NCI-H1105 treated with DMSO at 0.1 percent for 48 hours (cell line): ENCODE measurements at regions not wholly inside any gene's neighbourhood (a gene's known extent, or its start where the extent isn't known, plus 50 kb on each side); places are given as distances from the start of the nearest gene placed in this dataset.
"Not testable (repeated sequence)": the region's sequence is repeated elsewhere in the genome, so short reads cannot be mapped to it uniquely, and the experiment has no call there.

Source experiments
- DNase-seq: peaks from one replicate; lab custom pipeline; 2025; lab: John Stamatoyannopoulos, UW

DNA sequence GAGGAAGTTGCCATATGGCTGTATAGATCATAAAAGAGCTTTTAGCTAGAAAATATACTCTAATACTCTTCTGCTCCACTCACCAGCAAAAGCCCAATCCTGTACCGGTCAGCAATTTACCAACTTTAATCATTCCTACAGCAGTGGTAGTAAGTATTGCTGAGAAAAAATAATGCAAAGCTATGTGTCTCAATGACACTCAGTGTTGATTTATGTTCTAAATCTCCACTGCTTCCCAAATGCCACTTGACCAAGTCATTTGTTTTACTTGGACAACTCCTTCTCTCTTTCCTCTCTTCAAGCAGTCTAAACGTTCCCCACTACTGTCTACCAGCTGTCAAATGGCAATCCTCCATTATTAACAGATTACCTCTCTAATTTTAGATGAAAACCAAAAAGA is 201.8 kb upstream of the GK2 start:
- no peak for DNase-seq

- no peak for DNase-seq
Observed at GRCh38 chr4:79607979-79608378, 200.0 kb upstream of the GK2 start.

DNA sequence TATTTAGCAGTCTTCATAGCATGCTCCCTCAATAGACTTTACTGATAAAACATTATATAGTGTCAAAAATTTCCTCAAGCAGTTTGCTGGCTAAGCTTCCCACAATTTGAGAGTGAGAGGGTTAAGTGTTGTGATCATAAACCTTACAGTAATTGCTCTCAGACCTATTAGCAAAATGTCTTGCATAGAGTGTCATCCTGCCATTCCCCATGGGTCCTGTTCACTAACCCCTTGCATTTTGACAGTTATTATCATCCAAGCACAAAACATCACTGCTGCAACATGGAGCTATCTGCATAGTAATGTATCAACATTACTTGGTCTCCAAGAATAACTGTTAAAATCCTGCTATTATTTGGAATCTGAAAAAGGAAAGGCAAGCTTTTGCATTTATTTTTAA is 196.1 kb upstream of the GK2 start:
- DNase-seq: no peak

- no peak for DNase-seq
Observed at GRCh38 chr4:79603681-79604080, 195.7 kb upstream of the GK2 start.

- DNase-seq: no peak
Observed at GRCh38 chr4:79599691-79600090, 191.7 kb upstream of the GK2 start.

DNA sequence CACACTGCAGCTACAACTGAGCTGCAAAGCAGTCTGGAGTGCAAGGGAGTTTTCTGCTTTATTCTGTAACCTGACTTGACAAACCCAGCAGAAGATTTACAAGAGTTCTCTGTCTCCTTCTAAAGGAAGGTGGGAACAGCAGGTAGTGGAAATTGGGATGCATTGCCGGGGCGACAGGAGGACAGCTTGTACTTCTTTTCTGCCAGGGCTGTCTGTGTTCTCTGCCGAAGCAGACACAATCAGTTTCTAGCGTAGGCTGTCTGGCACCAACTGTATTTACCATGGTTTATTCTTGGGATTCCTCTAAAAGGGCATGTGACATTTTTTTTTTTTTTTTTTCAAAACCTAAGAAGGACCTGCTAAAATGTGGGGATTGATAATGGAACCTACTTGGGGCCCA is 190.8 kb upstream of the GK2 start:
- no peak for DNase-seq

DNA sequence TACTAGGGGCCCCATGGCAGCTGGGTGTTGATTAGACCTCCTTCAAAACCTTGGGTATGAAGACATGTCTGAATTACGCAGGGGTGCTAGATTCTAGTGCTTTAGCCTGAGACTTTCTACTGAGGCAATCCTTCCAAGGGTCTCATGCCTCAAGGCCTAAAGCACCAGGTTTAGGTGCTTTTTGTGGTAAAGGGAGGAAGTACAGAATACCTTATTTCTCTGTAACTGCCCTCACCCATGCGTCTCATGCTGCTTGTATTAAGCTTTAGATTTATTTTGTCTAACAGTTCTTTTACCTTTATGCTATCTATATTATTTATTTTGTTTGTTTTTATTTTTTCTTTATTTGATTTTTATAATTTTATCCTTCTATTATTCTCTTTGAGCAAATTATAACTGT is 190.2 kb upstream of the GK2 start:
- no peak for DNase-seq

DNA sequence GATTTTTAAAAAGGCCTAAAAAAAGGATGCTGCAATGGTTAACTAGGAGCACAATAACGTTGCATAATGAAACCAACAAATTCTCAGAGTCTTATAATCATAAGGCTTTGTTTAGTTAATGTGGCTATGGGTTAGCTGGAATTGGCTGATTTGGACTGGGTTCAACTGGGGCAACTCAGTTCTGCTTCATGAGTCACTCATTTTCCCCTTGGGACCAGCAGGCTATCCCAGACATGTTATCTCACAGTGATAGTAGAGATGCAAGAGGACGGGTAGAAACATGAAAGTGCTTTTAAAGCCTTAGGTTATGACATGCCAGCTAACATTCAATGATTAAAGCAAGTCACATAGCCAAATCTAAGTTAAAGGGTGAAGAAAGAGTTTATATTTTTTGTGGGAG is 189.2 kb upstream of the GK2 start:
- DNase-seq: no peak

DNA sequence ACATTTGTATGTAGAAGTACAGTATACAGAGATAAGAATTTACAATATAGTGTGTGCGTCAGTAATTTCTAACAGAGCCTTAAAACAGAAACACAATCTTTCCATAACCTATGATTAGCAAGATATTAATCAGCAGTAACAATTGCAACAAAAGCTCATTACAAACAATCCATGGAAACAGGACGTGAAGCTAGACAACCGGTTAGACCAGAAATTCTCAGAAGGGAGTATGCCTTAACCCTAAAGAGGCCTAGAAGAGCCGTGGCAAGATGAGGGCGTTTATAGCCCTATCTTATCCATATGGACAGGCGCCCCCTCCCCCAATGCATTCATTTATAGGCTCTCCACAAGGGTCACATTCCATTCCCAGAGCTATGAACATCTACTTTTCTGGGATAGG is 184.2 kb upstream of the GK2 start:
- DNase-seq: not testable (repeated sequence)

- DNase-seq: no peak
Observed at GRCh38 chr4:79588679-79589078, 180.7 kb upstream of the GK2 start.

- not testable (repeated sequence) for DNase-seq
Observed at GRCh38 chr4:79587207-79587606, 179.2 kb upstream of the GK2 start.

DNA sequence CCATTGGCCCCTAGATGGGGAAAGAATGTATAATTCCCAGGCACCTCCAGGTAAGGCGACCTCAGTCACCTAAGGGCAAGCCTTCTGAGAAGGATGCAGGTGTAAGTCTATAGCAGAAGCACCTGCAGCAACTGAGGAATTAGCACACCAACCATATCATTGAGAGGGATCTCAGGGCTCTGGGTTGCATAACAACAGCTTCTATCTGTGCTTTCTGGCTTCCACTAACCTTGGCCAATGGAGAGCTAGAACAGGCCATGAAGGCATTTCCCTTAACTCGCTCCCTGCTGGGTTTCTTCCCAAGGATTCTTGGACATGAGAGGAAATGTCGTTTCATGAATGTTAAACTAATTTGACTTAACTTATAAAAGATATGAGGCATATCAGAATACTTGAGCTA is 177.8 kb upstream of the GK2 start:
- no peak for DNase-seq

DNA sequence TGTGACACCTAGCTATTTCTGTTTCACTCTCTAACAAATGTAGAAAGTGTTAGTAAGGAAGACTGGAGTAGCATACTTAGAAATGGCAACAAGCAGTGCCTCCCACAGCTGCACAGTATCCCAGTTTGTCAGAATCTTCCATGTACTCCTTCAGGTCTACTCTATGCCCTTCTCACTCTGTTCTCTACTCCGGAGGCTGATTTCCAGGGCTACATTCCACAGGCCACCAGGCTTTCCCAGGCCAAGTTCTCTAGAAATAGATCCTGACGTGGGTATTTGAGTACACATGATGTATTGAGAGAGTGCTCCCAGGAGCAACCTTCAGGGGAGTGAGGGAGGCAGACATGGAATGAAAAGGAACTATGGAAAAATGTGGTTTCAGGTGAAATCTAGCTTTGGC is 177.3 kb upstream of the GK2 start:
- DNase-seq: no peak

GRCh38 chr4:79584902-79585301 is 176.9 kb upstream of the GK2 start:
- no peak for DNase-seq

DNA sequence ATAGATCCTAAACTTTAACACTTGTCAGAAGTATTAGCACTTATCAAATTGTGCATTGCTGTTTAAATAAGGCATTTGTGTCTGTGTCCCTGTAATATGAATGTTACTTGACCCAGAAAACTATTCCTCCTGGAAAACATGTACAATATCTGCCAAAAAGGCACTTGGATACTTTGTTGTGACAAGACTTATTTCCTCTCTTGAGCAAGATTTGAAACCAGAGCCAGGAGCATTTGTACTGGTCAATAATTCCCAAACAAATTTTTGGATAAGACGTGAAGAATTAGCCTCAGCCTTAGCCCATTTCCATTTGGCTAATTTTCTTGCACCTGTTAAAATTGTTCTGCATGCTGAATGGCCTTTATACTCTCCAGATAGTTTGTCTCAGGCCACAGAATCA is 176.3 kb upstream of the GK2 start:
- no peak for DNase-seq

DNA sequence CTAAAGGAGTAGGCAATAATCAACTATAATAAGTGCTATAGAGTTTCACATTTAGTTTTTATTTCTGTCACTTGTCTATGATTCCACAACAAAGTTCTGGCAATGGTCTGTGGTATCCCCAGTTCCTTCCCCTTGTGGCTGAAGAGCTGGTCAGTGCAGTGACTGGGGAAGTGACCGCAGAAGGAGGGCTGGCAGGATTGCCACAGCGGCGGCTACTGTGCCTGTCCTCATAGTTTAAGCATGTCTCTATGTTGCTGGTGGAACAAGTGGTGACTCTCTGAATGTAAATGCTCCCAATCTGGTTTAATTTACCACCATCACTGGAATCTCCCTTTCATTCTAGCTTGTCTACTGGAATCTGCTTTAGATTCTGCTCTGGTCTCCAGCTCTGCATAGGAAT is 170.6 kb upstream of the GK2 start:
- DNase-seq: no peak

- DNase-seq: peak; percentile 37
Observed at GRCh38 chr4:79576429-79576753, 168.4 kb upstream of the GK2 start.

DNA sequence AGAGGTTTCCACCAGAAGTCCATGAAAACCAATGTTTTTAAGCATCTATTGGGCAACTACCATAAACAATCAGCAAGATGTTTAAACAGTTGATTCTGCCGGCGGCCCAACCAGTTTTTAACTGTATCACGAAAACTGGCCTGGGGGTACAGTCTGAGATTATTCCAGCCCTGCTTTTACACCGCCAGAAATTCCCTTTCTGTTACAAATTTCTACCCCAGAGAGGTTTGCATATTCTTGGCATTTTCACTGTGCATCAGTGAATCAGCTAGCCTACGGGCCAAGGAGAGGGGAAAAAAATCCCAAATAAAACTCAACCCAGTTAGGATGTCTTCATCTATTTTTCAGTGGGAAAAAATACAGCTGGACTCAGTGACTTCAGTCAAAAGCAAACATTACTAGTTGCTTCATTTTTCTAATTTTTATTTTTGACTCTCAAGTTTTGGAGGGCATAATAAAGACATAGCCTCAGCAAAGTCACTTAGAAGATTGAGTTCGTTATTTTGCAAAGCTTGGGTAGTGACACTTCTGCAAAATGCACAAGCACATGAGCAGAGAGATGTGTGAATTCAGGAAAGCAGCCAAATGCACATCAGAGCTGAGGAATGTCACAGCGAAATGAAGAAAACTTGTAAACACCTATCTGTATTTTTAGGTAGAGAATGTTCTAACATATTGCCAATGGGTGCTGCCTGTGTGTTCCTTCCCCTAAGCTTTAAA is 167.8 kb upstream of the GK2 start:
- DNase-seq: no peak

- DNase-seq: no peak
Observed at GRCh38 chr4:79574741-79575451, 166.9 kb upstream of the GK2 start.

DNA sequence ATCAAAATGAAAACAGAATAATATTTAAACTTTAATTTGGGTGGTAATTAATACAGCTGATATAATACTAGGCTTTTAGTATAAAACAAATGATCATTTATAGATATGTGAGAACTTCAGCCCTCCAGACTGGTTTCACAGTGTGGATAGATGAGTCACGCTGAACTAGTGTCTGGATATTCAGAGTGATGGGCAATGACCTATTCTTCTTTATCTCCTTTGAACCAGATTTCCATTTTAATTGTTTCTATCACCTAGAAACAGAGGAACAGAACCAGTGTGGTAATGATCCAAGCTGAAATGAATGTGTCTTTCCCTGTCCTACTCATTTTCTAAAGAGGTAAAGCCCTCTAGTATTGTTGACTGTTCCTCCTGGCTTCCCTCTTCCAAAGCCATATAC is 155.2 kb upstream of the GK2 start:
- no peak for DNase-seq

DNA sequence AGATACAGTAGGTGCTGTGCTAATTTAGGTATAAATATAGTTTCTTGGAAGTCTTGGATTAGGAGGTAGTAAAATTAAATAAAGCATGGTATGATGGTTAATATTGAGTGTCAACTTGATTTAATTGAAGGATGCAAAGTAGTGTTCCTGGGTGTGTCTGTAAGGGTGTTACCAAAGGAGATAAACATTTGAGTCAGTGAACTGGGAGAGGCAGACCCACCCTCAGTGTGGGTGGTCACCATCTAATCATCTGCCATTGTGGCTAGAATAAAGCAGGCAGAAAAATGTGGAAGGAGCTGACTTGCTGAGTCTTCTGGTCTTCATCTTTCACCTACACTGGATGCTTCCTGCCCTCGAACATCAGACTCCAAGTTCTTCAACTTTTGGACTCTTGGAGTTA is 153.7 kb upstream of the GK2 start:
- DNase-seq: no peak

DNA sequence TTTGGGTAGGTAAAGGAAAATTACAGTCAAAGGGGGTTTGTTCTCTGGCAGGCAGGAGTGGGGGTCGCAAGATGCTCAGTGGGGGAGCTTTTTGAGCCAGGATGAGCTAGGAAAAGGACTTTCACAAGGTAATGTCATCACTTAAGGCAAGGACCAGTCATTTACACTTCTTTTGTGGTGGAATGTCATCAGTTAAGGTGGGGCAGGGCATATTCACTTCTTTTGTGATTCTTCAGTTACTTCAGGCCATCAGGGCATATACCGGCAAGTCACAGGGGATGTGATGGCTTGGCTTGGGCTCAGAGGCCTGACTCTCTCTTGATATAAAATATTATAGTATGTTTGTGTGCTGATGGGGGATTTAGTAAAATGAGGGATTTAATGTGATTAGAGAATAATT is 151.4 kb upstream of the GK2 start:
- DNase-seq: not testable (repeated sequence)

GRCh38 chr4:79552311-79552710 is 144.3 kb upstream of the GK2 start:
- no peak for DNase-seq

DNA sequence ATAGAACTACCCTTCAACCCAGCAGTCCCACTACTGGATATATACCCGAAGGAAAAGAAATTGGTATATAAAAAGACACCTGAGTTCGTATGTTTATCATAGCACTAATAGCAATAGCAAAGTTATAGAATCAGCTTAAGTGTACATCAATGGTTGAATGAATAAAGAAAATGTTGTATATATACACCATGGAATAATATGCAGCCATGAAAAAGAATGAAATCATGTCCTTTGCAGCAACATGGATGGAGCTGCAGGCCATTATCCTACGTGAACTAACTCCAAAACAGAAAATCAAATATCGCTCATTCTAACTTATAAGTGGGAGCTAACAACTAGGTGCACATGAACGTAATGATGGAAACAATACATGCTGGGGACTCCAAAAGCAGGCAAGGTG is 143.5 kb upstream of the GK2 start:
- DNase-seq: no peak
